ENCODE measurements at regions not wholly inside any gene's neighbourhood (a gene's known extent, or its start where the extent isn't known, plus 50 kb on each side); places are given as distances from the start of the nearest gene placed in this dataset.

DNA sequence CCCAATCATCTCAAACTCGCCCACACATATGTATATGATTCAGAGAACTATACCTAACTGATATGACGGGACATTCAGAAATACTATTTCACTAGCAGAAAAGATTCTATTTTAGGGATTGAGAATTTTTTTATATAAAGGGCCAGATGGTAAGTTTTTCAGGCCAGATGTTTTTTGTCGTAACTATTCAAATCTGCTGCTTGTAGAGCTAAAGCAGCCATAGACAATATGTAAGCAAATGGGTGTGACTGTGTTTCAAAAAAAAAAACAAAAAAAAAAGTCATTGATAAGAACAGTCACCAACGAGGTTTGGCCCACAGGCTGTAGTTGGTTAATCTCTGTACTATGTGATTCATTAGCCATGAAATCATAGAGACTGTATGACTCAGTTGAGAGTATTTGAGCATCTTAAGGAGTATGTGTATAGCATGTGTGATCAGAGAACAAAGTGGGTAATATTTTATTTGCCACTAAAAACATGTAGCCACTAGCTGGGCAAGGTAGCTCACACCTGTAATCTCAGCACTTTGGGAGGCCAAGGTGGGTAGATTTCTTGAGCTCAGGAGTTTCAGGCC is 2724.7 kb downstream of the PCDH9 start:
- Histone ChIP-seq H3K79me2 (ENCODE audit: insufficient read depth, low read length) (no peaks in the 10 kb centered on the region), H3K4me2 (ENCODE audit: low read depth, low read length, poor library complexity, severe bottlenecking) (no peak overlapping the region), H3K36me3 (ENCODE audit: insufficient read depth, low read length) (no peaks in the 10 kb centered on the region), H3K9ac (ENCODE audit: low read depth, low read length, poor library complexity, severe bottlenecking) (no peak overlapping the region), H3K4me3 (ENCODE audit: low read length, poor library complexity, severe bottlenecking) (no peak overlapping the region), H4K20me1 (ENCODE audit: insufficient read depth, low read length, poor library complexity, severe bottlenecking) (no peaks in the 10 kb centered on the region), H3K9me3 (ENCODE audit: insufficient read depth, low read depth, low read length) (no peaks in the 10 kb centered on the region), H3F3A (ENCODE audit: low read depth) (no peaks in the 10 kb centered on the region), H3K27me3 (ENCODE audit: insufficient read depth, low read length, poor library complexity, severe bottlenecking) (no peaks in the 10 kb centered on the region), H3K4me1 (ENCODE audit: insufficient read depth, low read length, poor library complexity, severe bottlenecking) (no peaks in the 10 kb centered on the region), H2AFZ (ENCODE audit: low read length) (no peak overlapping the region), H3K9me2 (replicated peaks; ENCODE audit: low read depth, low read length) (no peaks in the 10 kb centered on the region)
- TF ChIP-seq, protein P1, sequence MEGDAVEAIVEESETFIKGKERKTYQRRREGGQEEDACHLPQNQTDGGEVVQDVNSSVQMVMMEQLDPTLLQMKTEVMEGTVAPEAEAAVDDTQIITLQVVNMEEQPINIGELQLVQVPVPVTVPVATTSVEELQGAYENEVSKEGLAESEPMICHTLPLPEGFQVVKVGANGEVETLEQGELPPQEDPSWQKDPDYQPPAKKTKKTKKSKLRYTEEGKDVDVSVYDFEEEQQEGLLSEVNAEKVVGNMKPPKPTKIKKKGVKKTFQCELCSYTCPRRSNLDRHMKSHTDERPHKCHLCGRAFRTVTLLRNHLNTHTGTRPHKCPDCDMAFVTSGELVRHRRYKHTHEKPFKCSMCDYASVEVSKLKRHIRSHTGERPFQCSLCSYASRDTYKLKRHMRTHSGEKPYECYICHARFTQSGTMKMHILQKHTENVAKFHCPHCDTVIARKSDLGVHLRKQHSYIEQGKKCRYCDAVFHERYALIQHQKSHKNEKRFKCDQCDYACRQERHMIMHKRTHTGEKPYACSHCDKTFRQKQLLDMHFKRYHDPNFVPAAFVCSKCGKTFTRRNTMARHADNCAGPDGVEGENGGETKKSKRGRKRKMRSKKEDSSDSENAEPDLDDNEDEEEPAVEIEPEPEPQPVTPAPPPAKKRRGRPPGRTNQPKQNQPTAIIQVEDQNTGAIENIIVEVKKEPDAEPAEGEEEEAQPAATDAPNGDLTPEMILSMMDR (conservative IDR thresholded peaks at IDR 0.05; ENCODE audit: low read length) = no peak
- no peak for TF ChIP-seq EZH2phosphoT487 (IDR thresholded peaks at IDR 0.05; ENCODE audit: borderline replicate concordance)

DNA sequence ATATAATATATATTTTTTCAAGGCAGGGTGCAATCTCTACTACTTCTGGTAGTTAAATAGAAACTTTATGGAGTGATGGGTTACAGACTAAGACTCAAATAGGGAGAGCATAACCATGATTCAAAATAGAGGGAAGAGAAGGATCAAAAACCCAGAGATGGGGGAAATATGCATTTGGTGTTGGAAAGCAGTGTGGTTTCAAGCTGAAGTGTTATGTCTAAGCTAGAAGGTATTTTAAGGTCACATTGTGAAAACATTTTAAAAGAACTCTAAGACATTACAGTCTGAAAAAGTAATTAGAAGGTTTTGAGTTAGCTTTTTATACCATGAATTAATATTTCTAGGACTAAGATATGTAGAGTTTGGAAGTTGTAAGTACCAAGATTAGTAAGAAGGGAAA is 2741.4 kb downstream of the PCDH9 start:
- no peak overlapping the region for H3K9ac ChIP-seq (ENCODE audit: low read depth, low read length, poor library complexity, severe bottlenecking)
- no peak overlapping the region for H3K4me3 ChIP-seq (ENCODE audit: low read length, poor library complexity, severe bottlenecking)
- no peaks in the 10 kb centered on the region for H3K27me3 ChIP-seq (ENCODE audit: insufficient read depth, low read length, poor library complexity, severe bottlenecking)
- no peaks in the 10 kb centered on the region for H3K9me2 ChIP-seq (replicated peaks; ENCODE audit: low read depth, low read length)
- H4K20me1 ChIP-seq (ENCODE audit: insufficient read depth, low read length, poor library complexity, severe bottlenecking) = no peaks in the 10 kb centered on the region
- H3K4me2 ChIP-seq (ENCODE audit: low read depth, low read length, poor library complexity, severe bottlenecking) = no peak overlapping the region
- no peaks in the 10 kb centered on the region for H3K79me2 ChIP-seq (ENCODE audit: insufficient read depth, low read length)
- H3K4me1 ChIP-seq (ENCODE audit: insufficient read depth, low read length, poor library complexity, severe bottlenecking) = no peaks in the 10 kb centered on the region
- H3F3A ChIP-seq (ENCODE audit: low read depth) = no peaks in the 10 kb centered on the region
- H3K9me3 ChIP-seq (ENCODE audit: insufficient read depth, low read depth, low read length) = no peaks in the 10 kb centered on the region
- TF ChIP-seq, protein P1 (conservative IDR thresholded peaks at IDR 0.05; ENCODE audit: low read length) = no peak
- no peak for TF ChIP-seq EZH2phosphoT487 (IDR thresholded peaks at IDR 0.05; ENCODE audit: borderline replicate concordance)
- no peak overlapping the region for H2AFZ ChIP-seq (ENCODE audit: low read length)
- no peaks in the 10 kb centered on the region for H3K36me3 ChIP-seq (ENCODE audit: insufficient read depth, low read length)

DNA sequence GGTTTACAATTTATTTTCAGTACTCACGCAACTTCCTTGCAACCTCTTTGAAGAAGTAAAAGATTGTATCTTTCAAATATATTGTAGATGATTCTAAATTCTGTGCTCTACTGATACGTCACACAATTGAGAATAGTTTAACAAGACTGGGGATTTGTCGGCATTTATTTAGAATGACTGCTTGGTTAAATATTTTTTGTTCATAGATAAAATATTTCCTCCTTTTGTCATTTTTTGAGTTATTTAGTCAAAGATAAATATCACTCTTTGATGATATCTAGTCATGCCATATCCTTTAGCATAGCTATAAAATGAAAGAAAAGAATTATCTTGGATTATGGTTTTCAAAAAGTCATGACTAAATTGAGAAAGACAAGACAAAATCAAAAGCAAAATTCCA is 2747.8 kb downstream of the PCDH9 start:
- H2AFZ ChIP-seq (ENCODE audit: low read length) = no peak overlapping the region
- no peaks in the 10 kb centered on the region for H4K20me1 ChIP-seq (ENCODE audit: insufficient read depth, low read length, poor library complexity, severe bottlenecking)

More for the DNA sequence above, 2747.8 kb downstream of the PCDH9 start:
- H3K27me3 ChIP-seq (ENCODE audit: insufficient read depth, low read length, poor library complexity, severe bottlenecking) = no peaks in the 10 kb centered on the region
- no peaks in the 10 kb centered on the region for H3K9me2 ChIP-seq (replicated peaks; ENCODE audit: low read depth, low read length)
- no peaks in the 10 kb centered on the region for H3K36me3 ChIP-seq (ENCODE audit: insufficient read depth, low read length)
- no peak for TF ChIP-seq EZH2phosphoT487 (IDR thresholded peaks at IDR 0.05; ENCODE audit: borderline replicate concordance)
- TF ChIP-seq, protein P1 (conservative IDR thresholded peaks at IDR 0.05; ENCODE audit: low read length) = no peak
- H3K4me2 ChIP-seq (ENCODE audit: low read depth, low read length, poor library complexity, severe bottlenecking) = no peak overlapping the region
- H3K9me3 ChIP-seq (ENCODE audit: insufficient read depth, low read depth, low read length) = no peaks in the 10 kb centered on the region
- no peak overlapping the region for H3K4me3 ChIP-seq (ENCODE audit: low read length, poor library complexity, severe bottlenecking)
- H3K9ac ChIP-seq (ENCODE audit: low read depth, low read length, poor library complexity, severe bottlenecking) = no peak overlapping the region
- no peaks in the 10 kb centered on the region for H3F3A ChIP-seq (ENCODE audit: low read depth)
- H3K79me2 ChIP-seq (ENCODE audit: insufficient read depth, low read length) = no peaks in the 10 kb centered on the region
- H3K4me1 ChIP-seq (ENCODE audit: insufficient read depth, low read length, poor library complexity, severe bottlenecking) = no peaks in the 10 kb centered on the region

All from Loucy (cell line).